ENCODE measurements at regions not wholly inside any gene's neighbourhood (a gene's known extent, or its start where the extent isn't known, plus 50 kb on each side); places are given as distances from the start of the nearest gene placed in this dataset.

DNA sequence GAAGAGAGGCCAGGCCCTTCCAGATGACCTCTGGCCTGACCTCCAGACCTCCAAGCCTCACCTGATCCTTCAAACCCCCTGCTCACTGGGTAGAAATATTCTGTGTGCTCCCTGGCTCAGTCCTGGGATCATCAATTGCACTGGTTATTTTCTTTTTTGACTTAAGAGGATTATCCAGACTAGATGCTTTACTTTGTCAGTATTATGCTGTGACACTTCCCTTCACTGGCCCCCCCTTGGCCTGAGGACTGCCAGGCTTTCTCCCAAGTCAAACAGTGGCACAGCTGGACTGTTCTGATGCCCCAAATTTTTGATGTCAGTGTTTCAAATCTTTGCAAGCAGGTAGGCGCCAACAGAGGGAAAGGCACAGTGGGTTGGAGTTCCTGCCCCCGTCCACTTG, 156.3 kb upstream of the SKOR2 start:
- no TSS peak for BruUV-seq (replicated peaks)
- no peak overlapping the region for H3K23ac ChIP-seq (ENCODE audit: low read depth, low read length)
- no peak overlapping the region for H2AFZ ChIP-seq (replicated peaks; ENCODE audit: low read length, poor library complexity)
- no peak overlapping the region for H3K9ac ChIP-seq (ENCODE audit: low read depth, low read length)
- POLR2A ChIA-PET (ENCODE audit: unreplicated experiment): no interaction called here
- ATAC-seq (ENCODE audit: low read depth): no peak
- no peak overlapping the region for H3K4ac ChIP-seq (ENCODE audit: low read depth, low read length)
- peaks cover 10% of the 10 kb centered on the region; the same call in 1 of the 2 replicates for H3K9me3 ChIP-seq (ENCODE audit: control insufficient read depth, insufficient read depth, low read length)
- no peak overlapping the region for H3K18ac ChIP-seq (ENCODE audit: low read depth, low read length)
- dilution Hi-C loops (cut with HindIII; ENCODE audit: low sequenced_read_pairs, unreplicated experiment) (no loop called here), in situ Hi-C loops (cut with MboI; ENCODE audit: low sequenced_read_pairs) (no loop called here), intact Hi-C loops (cut with micrococcal nuclease) (no loop called here)
- no peaks in the 10 kb centered on the region for H4K20me1 ChIP-seq (ENCODE audit: insufficient read depth, low read length)
- H3K4me1 ChIP-seq (ENCODE audit: control insufficient read depth, insufficient read depth, low read length): no peaks in the 10 kb centered on the region
- no peak overlapping the region for H4K8ac ChIP-seq (ENCODE audit: low read depth in 2 of 2, low read length in 2 of 2)
- H3K79me1 ChIP-seq (ENCODE audit: low read depth in 1 of 2, low read length in 2 of 2): no peaks in the 10 kb centered on the region
- no peak overlapping the region for H3K27ac ChIP-seq (ENCODE audit: insufficient read depth, low read length)
- no peaks in the 10 kb centered on the region for H3K9me1 ChIP-seq (ENCODE audit: insufficient read depth, low read length)
- no peak for DNase-seq
- no peak overlapping the region for H2BK120ac ChIP-seq (ENCODE audit: low read depth, low read length)
- no CpG with 5 or more reads among the region's 2 CpGs for WGBS, 2 experiments (ENCODE audit: extremely low coverage in 2 of 2, insufficient read length in 1 of 2)
- H4K91ac ChIP-seq (ENCODE audit: insufficient read depth, low read depth, low read length): no peak overlapping the region
- no peak overlapping the region for H2AK9ac ChIP-seq (replicated peaks; ENCODE audit: low read depth, low read length, poor library complexity)
- no peak overlapping the region for H3K4me3 ChIP-seq (ENCODE audit: insufficient read depth, low read depth, low read length)
- no peaks in the 10 kb centered on the region for H3K36me3 ChIP-seq (ENCODE audit: control insufficient read depth, insufficient read depth, low read length)
- H2BK20ac ChIP-seq (ENCODE audit: low read depth, low read length): no peak overlapping the region
- H3K27me3 ChIP-seq (ENCODE audit: control insufficient read depth, insufficient read depth, low read length): no peaks in the 10 kb centered on the region
- no peak overlapping the region for H2BK5ac ChIP-seq (ENCODE audit: low read depth, low read length, poor library complexity, severe bottlenecking)
- TF ChIP-seq RCOR1 (IDR thresholded peaks at IDR 0.05; ENCODE audit: insufficient replicate concordance, low read length): no peak
- TF ChIP-seq CHD1 (IDR thresholded peaks at IDR 0.05; ENCODE audit: low read depth, low read length): no peak
- TF ChIP-seq, protein P1, sequence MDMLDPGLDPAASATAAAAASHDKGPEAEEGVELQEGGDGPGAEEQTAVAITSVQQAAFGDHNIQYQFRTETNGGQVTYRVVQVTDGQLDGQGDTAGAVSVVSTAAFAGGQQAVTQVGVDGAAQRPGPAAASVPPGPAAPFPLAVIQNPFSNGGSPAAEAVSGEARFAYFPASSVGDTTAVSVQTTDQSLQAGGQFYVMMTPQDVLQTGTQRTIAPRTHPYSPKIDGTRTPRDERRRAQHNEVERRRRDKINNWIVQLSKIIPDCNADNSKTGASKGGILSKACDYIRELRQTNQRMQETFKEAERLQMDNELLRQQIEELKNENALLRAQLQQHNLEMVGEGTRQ (IDR thresholded peaks at IDR 0.05; ENCODE audit: low read depth, low read length): no peak
- no peak for TF ChIP-seq FOS (IDR thresholded peaks at IDR 0.05; ENCODE audit: low read depth, low read length)
- TF ChIP-seq MAZ (IDR thresholded peaks at IDR 0.05; ENCODE audit: borderline replicate concordance, low read depth, low read length): no peak
- no peak for TF ChIP-seq POLR2A (IDR thresholded peaks at IDR 0.05; ENCODE audit: low read depth, low read length)
- no peak for TF ChIP-seq NFE2L2 (IDR thresholded peaks at IDR 0.05; ENCODE audit: low read depth, low read length)
- TF ChIP-seq, protein P2, sequence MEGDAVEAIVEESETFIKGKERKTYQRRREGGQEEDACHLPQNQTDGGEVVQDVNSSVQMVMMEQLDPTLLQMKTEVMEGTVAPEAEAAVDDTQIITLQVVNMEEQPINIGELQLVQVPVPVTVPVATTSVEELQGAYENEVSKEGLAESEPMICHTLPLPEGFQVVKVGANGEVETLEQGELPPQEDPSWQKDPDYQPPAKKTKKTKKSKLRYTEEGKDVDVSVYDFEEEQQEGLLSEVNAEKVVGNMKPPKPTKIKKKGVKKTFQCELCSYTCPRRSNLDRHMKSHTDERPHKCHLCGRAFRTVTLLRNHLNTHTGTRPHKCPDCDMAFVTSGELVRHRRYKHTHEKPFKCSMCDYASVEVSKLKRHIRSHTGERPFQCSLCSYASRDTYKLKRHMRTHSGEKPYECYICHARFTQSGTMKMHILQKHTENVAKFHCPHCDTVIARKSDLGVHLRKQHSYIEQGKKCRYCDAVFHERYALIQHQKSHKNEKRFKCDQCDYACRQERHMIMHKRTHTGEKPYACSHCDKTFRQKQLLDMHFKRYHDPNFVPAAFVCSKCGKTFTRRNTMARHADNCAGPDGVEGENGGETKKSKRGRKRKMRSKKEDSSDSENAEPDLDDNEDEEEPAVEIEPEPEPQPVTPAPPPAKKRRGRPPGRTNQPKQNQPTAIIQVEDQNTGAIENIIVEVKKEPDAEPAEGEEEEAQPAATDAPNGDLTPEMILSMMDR (conservative IDR thresholded peaks at IDR 0.05; ENCODE audit: low read depth, low read length): no peak
- no peak for TF ChIP-seq CEBPB (IDR thresholded peaks at IDR 0.05; ENCODE audit: low read depth, low read length)
- TF ChIP-seq RFX5 (IDR thresholded peaks at IDR 0.05; ENCODE audit: low read depth, low read length): no peak
- TF ChIP-seq, protein P3, sequence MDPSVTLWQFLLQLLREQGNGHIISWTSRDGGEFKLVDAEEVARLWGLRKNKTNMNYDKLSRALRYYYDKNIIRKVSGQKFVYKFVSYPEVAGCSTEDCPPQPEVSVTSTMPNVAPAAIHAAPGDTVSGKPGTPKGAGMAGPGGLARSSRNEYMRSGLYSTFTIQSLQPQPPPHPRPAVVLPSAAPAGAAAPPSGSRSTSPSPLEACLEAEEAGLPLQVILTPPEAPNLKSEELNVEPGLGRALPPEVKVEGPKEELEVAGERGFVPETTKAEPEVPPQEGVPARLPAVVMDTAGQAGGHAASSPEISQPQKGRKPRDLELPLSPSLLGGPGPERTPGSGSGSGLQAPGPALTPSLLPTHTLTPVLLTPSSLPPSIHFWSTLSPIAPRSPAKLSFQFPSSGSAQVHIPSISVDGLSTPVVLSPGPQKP (IDR thresholded peaks at IDR 0.05; ENCODE audit: borderline replicate concordance, low read depth, low read length): no peak
- TF ChIP-seq MAFK (IDR thresholded peaks at IDR 0.05; ENCODE audit: low read depth, low read length): no peak
- no peak for TF ChIP-seq MXI1 (IDR thresholded peaks at IDR 0.05; ENCODE audit: borderline replicate concordance, low read depth, low read length)
- TF ChIP-seq SMC3 (IDR thresholded peaks at IDR 0.05; ENCODE audit: low read depth, low read length): no peak
- CTCF ChIA-PET: interaction anchor here (0.6 kb wide), 1 partner anchor 10 kb away, joined by 3 read pairs; no protein-coding TSS in a partner anchor
- H2AK5ac ChIP-seq (ENCODE audit: low read depth, low read length): no peak overlapping the region
- no peak overlapping the region for H2BK15ac ChIP-seq (ENCODE audit: low read depth, low read length)
- H3K56ac ChIP-seq (ENCODE audit: extremely low read depth, insufficient read depth, low read length): no peak overlapping the region
- H3K4me2 ChIP-seq (ENCODE audit: low read depth, low read length): no peak overlapping the region
- H4K5ac ChIP-seq (ENCODE audit: low read depth, low read length): no peak overlapping the region
- no peak overlapping the region for H3K14ac ChIP-seq (replicated peaks; ENCODE audit: low read depth, low read length)
